ENCODE measurements at regions not wholly inside any gene's neighbourhood (a gene's known extent, or its start where the extent isn't known, plus 50 kb on each side); places are given as distances from the start of the nearest gene placed in this dataset.

- Histone ChIP-seq H3K4me1 (ENCODE audit: control insufficient read depth, insufficient read depth, low read length) (no peaks in the 10 kb centered on the region), H3K27ac (ENCODE audit: low read length) (no peak overlapping the region), H3K4me3 (ENCODE audit: low read depth in 2 of 2, low read length in 2 of 2) (no peak overlapping the region), H3K9me3 (ENCODE audit: control insufficient read depth, insufficient read depth, low read depth, low read length) (no peaks in the 10 kb centered on the region), H3K36me3 (ENCODE audit: control insufficient read depth, insufficient read depth, low read length) (no peaks in the 10 kb centered on the region), H3K27me3 (ENCODE audit: control insufficient read depth, insufficient read depth, low read length) (no peaks in the 10 kb centered on the region)
- CTCF ChIA-PET, result no interaction called here
- TF ChIP-seq TCF7L2 (IDR thresholded peaks at IDR 0.05; ENCODE audit: low read depth, low read length), result no peak
- TF ChIP-seq REST (IDR thresholded peaks at IDR 0.05; ENCODE audit: insufficient read depth in 1 of 2, low read depth in 2 of 2, low read length in 1 of 2), result no peak
- TF ChIP-seq SIN3A (IDR thresholded peaks at IDR 0.05; ENCODE audit: borderline replicate concordance, insufficient read depth, low read depth, low read length), result no peak
- no peak for TF ChIP-seq POLR2AphosphoS5 (IDR thresholded peaks at IDR 0.05; ENCODE audit: low read depth, low read length)
- no peak for TF ChIP-seq CTCF (IDR thresholded peaks at IDR 0.05)
- intact Hi-C loops (cut with micrococcal nuclease; ENCODE audit: unreplicated experiment) (no loop called here), in situ Hi-C loops (cut with HindIII; ENCODE audit: low pct_unique_long_range_greater_than_20kb, low sequenced_read_pairs) (no loop called here)
- POLR2A ChIA-PET, result no interaction called here
- ATAC-seq (no peak), DNase-seq (ENCODE audit: low read depth, low spot score) (no peak)
- BruUV-seq (replicated peaks), result no TSS peak
Measured at GRCh38 chr18:14978191-14978590, 230.2 kb downstream of the ANKRD30B start.

- intact Hi-C loops (cut with micrococcal nuclease; ENCODE audit: unreplicated experiment) (no loop called here), in situ Hi-C loops (cut with HindIII; ENCODE audit: low pct_unique_long_range_greater_than_20kb, low sequenced_read_pairs) (no loop called here)
- H3K27me3 ChIP-seq (ENCODE audit: control insufficient read depth, insufficient read depth, low read length), result no peaks in the 10 kb centered on the region
- ATAC-seq (no peak), DNase-seq (ENCODE audit: low read depth, low spot score) (no peak)
- no peak overlapping the region for H3K27ac ChIP-seq (ENCODE audit: low read length)
- BruUV-seq (replicated peaks), result no TSS peak
- TF ChIP-seq TCF7L2 (IDR thresholded peaks at IDR 0.05; ENCODE audit: low read depth, low read length) (no peak), POLR2AphosphoS5 (IDR thresholded peaks at IDR 0.05; ENCODE audit: low read depth, low read length) (no peak), SIN3A (IDR thresholded peaks at IDR 0.05; ENCODE audit: borderline replicate concordance, insufficient read depth, low read depth, low read length) (no peak), CTCF (IDR thresholded peaks at IDR 0.05) (peak; percentile 75), REST (IDR thresholded peaks at IDR 0.05; ENCODE audit: insufficient read depth in 1 of 2, low read depth in 2 of 2, low read length in 1 of 2) (no peak)
- no peaks in the 10 kb centered on the region for H3K4me1 ChIP-seq (ENCODE audit: control insufficient read depth, insufficient read depth, low read length)
- POLR2A ChIA-PET, result no interaction called here
- CTCF ChIA-PET, result interaction anchor here (0.5 kb wide), 1 partner anchor 399 kb away, joined by 3 read pairs; no protein-coding TSS in a partner anchor
- no peaks in the 10 kb centered on the region for H3K9me3 ChIP-seq (ENCODE audit: control insufficient read depth, insufficient read depth, low read depth, low read length)
- H3K36me3 ChIP-seq (ENCODE audit: control insufficient read depth, insufficient read depth, low read length), result no peaks in the 10 kb centered on the region
- no peak overlapping the region for H3K4me3 ChIP-seq (ENCODE audit: low read depth in 2 of 2, low read length in 2 of 2)
Measured at GRCh38 chr18:14978962-14979535, 231.1 kb downstream of the ANKRD30B start.

Data from Panc1 (cell line).